NCI-H2029 treated with DMSO at 0.1 percent for 48 hours (cell line): ENCODE measurements at regions not wholly inside any gene's neighbourhood (a gene's known extent, or its start where the extent isn't known, plus 50 kb on each side); places are given as distances from the start of the nearest gene placed in this dataset.
A peak's percentile ranks its signal among the peaks of the same experiment; 100 is the strongest.

Source experiments
- DNase-seq: peaks from one replicate; lab custom pipeline; 2025; lab: John Stamatoyannopoulos, UW

DNA sequence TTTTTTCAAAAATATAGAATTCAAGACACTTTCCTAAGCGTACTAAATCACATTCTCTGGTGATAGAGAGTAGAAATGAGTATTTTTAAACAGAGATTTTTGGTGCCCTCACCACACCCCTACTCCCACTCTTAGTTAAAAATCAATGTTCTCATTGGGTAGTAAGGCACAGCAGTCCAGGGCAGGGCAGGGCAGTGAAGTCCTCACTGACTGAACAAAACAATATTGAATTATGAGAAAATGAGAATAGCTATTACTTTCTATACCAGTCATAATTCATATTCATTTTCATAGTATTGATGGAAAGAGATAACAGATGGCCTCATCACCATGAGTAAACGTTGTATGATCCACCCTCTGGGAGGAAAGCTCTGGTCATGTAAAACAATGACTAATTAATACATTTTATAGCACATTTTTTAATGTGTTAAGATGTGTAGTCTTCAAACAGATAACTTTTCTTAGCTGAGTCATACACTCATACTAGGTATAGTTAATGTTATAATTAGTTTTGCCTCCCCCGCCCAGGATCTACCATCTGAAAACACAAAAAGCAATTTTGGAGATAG, 686.1 kb downstream of the KCNJ3 start:
- DNase-seq: no peak

GRCh38 chr2:155382776-155383175, 684.3 kb downstream of the KCNJ3 start:
- DNase-seq: no peak

- DNase-seq: no peak
These were observed 682.9 kb downstream of the KCNJ3 start for GRCh38 chr2:155381436-155381835.

DNA sequence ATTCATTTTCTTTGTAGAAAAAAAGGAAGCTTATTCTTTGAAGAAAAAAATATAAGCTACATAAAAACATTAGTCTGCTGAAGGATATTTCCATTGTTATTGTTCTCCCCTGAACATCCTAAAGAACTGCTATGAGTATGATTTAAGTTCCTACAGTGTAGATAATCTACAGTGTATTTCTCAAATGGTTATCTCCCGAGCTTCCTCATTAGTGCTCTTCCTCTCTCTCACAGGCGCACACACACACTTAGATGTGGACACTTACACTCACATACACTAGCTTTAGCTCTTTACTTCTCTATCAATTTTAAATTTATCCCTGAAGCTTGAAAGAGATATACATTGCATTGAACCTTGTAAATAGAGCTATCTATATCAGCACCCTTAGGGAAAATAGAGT, 681.0 kb downstream of the KCNJ3 start:
- no peak for DNase-seq

- DNase-seq: no peak
These were observed 679.5 kb downstream of the KCNJ3 start for GRCh38 chr2:155377931-155378444.

DNA sequence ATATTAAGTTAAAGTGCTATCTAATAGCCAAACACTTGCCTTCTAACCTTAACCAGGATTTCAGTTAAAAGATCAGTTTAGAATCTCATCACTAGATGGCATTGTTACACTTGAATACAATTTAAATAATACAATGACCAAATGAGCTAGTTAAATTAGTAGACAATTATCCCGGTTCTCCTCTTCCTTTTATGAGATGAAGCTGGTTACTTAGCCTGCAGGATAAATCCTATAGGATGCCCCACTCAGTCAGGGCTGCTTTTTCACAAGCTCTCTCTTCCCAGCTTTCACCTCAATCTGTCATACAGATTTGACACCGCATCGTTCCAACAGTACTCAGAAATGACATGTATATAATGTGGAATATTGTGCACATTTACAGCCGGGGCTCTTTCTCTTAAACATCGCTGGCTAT, 678.8 kb downstream of the KCNJ3 start:
- peak; percentile 38 for DNase-seq

- no peak for DNase-seq
These were observed 674.5 kb downstream of the KCNJ3 start for GRCh38 chr2:155372969-155373368.

- no peak for DNase-seq
These were observed 670.4 kb downstream of the KCNJ3 start for GRCh38 chr2:155368934-155369333.

DNA sequence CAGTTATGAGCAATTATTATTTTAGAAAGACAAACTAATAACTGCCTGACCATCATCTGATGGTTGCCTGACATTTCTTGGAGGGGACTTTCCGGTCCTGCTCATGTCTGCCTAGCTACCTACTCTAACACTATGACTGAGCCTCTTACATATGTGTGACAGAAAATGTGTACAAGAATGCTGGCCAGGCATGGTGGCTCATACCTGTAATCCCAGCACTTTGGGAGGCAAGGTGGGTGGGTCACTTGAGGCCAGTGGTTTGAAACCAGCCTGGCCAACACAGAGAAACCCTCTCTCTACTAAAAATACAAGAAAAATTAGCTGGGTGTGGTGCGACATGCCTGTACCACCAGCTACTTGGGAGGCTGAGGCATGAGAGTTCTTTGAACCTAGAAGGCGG, 666.3 kb downstream of the KCNJ3 start:
- DNase-seq: no peak

DNA sequence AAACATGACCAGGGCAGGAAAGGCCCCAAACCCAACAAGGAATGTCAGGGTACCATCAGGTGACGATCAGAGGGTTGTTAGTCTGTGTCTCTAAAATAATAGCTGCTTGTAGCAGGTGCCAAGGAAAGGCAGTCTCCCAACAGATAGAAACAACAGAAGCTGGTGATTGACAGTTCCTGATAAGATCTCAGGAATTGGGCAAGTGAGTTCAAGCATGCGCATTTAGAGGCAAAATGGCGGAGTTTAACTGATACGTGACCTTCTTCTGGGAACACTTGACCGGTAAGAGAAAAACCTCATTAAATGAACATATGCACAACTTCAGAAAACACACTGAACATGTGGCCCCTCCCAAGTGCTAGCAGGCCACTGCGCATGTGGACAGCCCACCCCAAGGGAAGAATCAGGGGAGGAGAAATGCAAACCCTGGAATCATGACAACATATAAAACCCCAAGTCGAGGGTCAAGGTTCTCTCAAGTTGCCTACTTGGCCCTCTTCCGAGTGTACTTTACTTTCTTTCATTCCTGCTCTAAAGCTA, 664.9 kb downstream of the KCNJ3 start:
- no peak for DNase-seq

DNA sequence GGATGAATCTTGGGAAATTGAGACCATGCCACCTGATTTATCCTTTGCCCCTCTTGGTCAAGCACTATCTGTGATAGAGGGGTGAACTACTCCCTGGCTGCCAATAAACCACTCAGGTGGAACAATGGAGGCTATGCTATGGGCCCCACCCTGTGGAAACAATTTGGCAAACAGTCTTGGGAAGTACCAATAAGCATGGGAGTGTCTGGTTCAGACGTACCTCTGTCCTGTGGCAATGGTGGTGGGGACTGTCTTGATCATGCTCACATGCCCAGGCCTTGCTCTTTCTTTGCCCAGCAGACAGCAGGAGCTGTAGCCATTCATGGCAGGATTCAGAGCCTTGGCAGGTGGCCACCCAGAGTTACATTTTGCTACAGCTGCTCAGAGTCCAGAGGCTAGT, 658.7 kb downstream of the KCNJ3 start:
- no peak for DNase-seq

- no peak for DNase-seq
These were observed 657.8 kb downstream of the KCNJ3 start for GRCh38 chr2:155356250-155356649.

GRCh38 chr2:155350783-155351580, 652.5 kb downstream of the KCNJ3 start:
- no peak for DNase-seq

GRCh38 chr2:155332016-155332415, 633.5 kb downstream of the KCNJ3 start:
- DNase-seq: no peak

GRCh38 chr2:155320236-155320635, 621.7 kb downstream of the KCNJ3 start:
- DNase-seq: no peak

DNA sequence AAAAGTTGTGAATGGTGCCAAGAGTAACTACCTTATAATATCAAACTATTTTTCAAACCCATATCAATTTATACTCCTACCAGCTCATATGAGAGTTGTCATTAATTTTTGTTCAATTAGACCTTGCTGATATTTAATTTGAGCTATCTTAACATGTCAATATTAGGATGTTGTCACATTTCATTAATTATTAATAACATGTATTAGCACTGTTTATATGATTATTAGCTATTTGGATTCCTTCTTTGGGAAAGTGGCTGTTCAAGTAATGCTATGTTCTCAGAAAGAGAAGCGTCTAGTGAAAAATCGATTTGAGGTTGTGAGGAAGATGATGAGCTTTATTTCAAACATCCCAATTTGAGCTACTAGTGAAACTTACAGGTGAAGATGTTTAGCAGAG, 620.2 kb downstream of the KCNJ3 start:
- no peak for DNase-seq

GRCh38 chr2:155315768-155316167, 617.3 kb downstream of the KCNJ3 start:
- no peak for DNase-seq

DNA sequence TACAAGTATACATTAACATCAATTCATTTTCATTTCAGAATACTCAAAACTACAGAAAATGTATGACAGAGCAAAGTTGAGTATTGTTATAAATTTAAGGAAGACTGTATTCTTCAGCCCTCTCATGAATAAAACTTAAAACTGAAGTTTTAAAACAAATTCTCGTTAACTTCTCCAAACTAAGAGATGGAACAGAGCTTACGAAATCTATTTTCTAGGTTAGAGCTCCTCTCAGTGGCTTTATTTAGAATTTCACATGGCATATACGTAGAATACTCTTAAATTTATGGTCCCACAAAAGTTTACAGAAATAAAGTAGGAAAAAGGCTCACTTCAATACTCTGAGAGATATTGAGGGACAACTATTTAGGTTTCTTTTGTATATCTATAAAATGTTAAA, 612.1 kb downstream of the KCNJ3 start:
- DNase-seq: peak; percentile 16

- DNase-seq: no peak
These were observed 611.0 kb downstream of the KCNJ3 start for GRCh38 chr2:155309483-155309882.

GRCh38 chr2:155308367-155309009, 610.0 kb downstream of the KCNJ3 start:
- DNase-seq: no peak

DNA sequence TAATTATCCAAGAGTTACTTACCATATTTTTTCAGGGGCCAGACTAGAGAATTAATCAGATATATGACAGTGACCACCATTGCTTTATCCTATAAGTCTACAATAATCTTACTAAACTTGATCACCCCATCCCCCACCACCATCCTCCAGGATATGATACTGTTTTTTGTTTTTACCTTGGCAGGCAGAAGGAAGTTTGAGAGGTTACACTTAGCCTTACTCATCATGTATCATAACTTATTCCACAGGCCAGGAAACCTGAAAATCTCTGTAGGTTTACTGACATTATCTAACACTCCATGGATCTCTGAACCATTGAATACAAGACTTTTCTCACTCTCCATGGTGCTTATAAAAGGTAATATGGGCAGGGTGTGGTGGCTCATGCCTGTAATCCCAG, 602.7 kb downstream of the KCNJ3 start:
- DNase-seq: no peak

DNA sequence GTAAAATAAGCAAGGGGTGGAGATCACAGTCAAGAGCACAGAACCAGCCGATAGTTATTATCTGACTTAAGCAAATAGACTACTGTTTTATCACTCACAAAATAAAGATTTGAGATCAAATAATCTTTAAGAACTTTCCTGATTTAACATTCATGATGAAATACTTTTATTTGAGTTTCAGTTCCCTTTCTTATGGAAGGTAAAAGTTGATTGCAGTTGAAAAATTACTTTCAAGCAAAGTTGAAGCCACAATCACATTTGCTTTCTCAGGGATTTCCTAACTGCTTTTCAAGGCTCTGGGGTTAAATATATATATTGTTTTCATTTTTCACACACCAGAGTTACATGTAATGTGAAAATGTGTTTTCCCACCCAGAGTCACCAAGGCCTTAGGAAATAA, 599.5 kb downstream of the KCNJ3 start:
- no peak for DNase-seq

DNA sequence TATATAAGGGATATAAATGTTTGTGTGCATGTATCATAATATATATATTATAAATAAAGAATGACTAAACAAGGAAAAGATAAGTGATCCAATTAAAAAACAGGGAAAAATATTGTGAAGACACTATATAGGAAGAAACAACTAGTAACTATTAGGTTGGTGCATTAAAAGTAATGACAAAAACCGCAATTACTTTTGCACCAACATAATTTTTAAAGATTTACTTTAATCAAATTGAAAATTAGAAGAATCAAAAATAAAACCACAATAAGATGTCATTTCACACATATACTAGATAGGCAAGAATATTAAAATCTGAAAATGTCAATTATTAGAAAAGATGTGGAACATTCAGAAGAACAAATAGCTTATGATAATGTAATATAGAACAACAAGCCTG, 595.9 kb downstream of the KCNJ3 start:
- no peak for DNase-seq
